Esophagus muscularis mucosa (tissue), 3 donors: ENCODE measurements at regions not wholly inside any gene's neighbourhood (a gene's known extent, or its start where the extent isn't known, plus 50 kb on each side); places are given as distances from the start of the nearest gene placed in this dataset.

ENCODE experiments used
- CTCF ChIP-seq, 3 experiments: fragments of 200-600 bp in 2 of 3; fragments of 450-650 bp in 1 of 3; sonication (generic) in 2 of 3; IDR thresholded peaks; one replicate each; pipeline ENCODE4 v1.5.1; 2017 to 2019; ENCODE audit warnings: antibody characterized with exemption in 3 of 3, mild to moderate bottlenecking in 2 of 3, moderate library complexity in 1 of 3
- POLR2AphosphoS5 ChIP-seq, 2 donors: sonication (generic); formaldehyde crosslinking; IDR thresholded peaks; one replicate each; pipeline ENCODE4 v1.6.1; 2017; ENCODE audit warnings: antibody characterized with exemption in 2 of 2

- TF ChIP-seq CTCF (IDR thresholded peaks at IDR 0.05) (no peak), POLR2AphosphoS5 (IDR thresholded peaks at IDR 0.05) (no peak)
Measured at GRCh38 chr2:156727867-156728266, 291.7 kb downstream of the GPD2 start.
